WTC11 (cell line): ENCODE measurements at regions not wholly inside any gene's neighbourhood (a gene's known extent, or its start where the extent isn't known, plus 50 kb on each side); places are given as distances from the start of the nearest gene placed in this dataset.

ENCODE experiments used
- ATAC-seq: fragments of 200-7000 bp; cut with Tn5 transposase; 2 replicates; pipeline ENCODE4 v1.10.0; 2021; ENCODE audit warnings: mild to moderate bottlenecking, moderate library complexity
- CTCF ChIA-PET: fragments of 300-600 bp; sonication (Branson Sonifier 250); formaldehyde crosslinking; loops from one replicate; lab custom pipeline; 2021; ENCODE audit warnings: antibody characterized with exemption; lab: Charles Lee
- POLR2A ChIA-PET: fragments of 350-600 bp; sonication (Branson Sonifier 250); formaldehyde crosslinking; loops from one replicate; lab custom pipeline; 2021; ENCODE audit warnings: antibody characterized with exemption; lab: Charles Lee
- DNase-seq: peaks from one replicate; pipeline ENCODE4 v3.0.0; 2021; ENCODE audit warnings: low spot score
- H3K27ac Mint-ChIP-seq: 2 replicates; pipeline ENCODE4 v1.8.0; 2021; ENCODE audit warnings: mixed read lengths
- H3K27me3 Mint-ChIP-seq: 2 replicates; pipeline ENCODE4 v1.8.0; 2021; ENCODE audit warnings: low read depth, mild to moderate bottlenecking, moderate library complexity, mixed read lengths
- H3K36me3 Mint-ChIP-seq: 2 replicates; pipeline ENCODE4 v1.8.0; 2021; ENCODE audit warnings: mixed read lengths
- H3K4me1 Mint-ChIP-seq: 2 replicates; pipeline ENCODE4 v1.8.0; 2022; ENCODE audit warnings: mixed read lengths
- H3K4me3 Mint-ChIP-seq: 2 replicates; pipeline ENCODE4 v1.8.0; 2021; ENCODE audit warnings: mild to moderate bottlenecking, moderate library complexity, mixed read lengths
- H3K9me3 Mint-ChIP-seq: 2 replicates; pipeline ENCODE4 v1.8.0; 2021; ENCODE audit warnings: mixed read lengths
- AFF4 ChIP-seq: sonication (generic); formaldehyde crosslinking; IDR thresholded peaks from 2 replicates; pipeline ENCODE4 v1.8.1; 2023; ENCODE audit warnings: mild to moderate bottlenecking, missing genetic modification reagents, borderline replicate concordance
- ARID4B ChIP-seq: sonication (generic); formaldehyde crosslinking; IDR thresholded peaks from 2 replicates; pipeline ENCODE4 v1.8.0; 2023; ENCODE audit warnings: missing genetic modification reagents, mild to moderate bottlenecking, borderline replicate concordance
- ATF1 ChIP-seq: sonication (generic); formaldehyde crosslinking; IDR thresholded peaks from 2 replicates; pipeline ENCODE4 v1.8.1; 2023; ENCODE audit warnings: mild to moderate bottlenecking, moderate library complexity, missing genetic modification reagents
- E2F1 ChIP-seq: sonication (generic); formaldehyde crosslinking; IDR thresholded peaks from 2 replicates; pipeline ENCODE4 v1.8.0; 2022; ENCODE audit warnings: mild to moderate bottlenecking, missing genetic modification reagents
- E2F4 ChIP-seq: sonication (generic); formaldehyde crosslinking; IDR thresholded peaks from 2 replicates; pipeline ENCODE4 v1.8.1; 2022; ENCODE audit warnings: low read depth, mild to moderate bottlenecking, moderate library complexity, missing genetic modification reagents, borderline replicate concordance
- FOXK1 ChIP-seq: sonication (generic); formaldehyde crosslinking; IDR thresholded peaks from 2 replicates; pipeline ENCODE4 v1.8.0; 2022; ENCODE audit warnings: mild to moderate bottlenecking, moderate library complexity, missing genetic modification reagents
- FOXP1 ChIP-seq: sonication (generic); formaldehyde crosslinking; IDR thresholded peaks from 2 replicates; pipeline ENCODE4 v1.8.0; 2022; ENCODE audit warnings: missing genetic modification reagents, mild to moderate bottlenecking, moderate library complexity, borderline replicate concordance
- GRHL2 ChIP-seq: fragments of 250-450 bp; sonication (Bioruptor Pico); IDR thresholded peaks from 2 replicates; pipeline ENCODE4 v1.8.0; 2022; ENCODE audit warnings: mild to moderate bottlenecking, moderate library complexity; ENCODE audit not compliant: insufficient replicate concordance, severe bottlenecking
- IRF2 ChIP-seq: sonication (generic); formaldehyde crosslinking; IDR thresholded peaks from 2 replicates; pipeline ENCODE4 v1.8.0; 2022; ENCODE audit warnings: low read depth, missing genetic modification reagents, borderline replicate concordance
- JAZF1 ChIP-seq: fragments of 250-450 bp; sonication (Bioruptor Pico); IDR thresholded peaks from 2 replicates; pipeline ENCODE4 v1.9.0; 2021; ENCODE audit warnings: moderate library complexity, mild to moderate bottlenecking, inconsistent platforms
- NFATC4 ChIP-seq: fragments of 250-450 bp; sonication (Bioruptor Pico); IDR thresholded peaks from 2 replicates; pipeline ENCODE4 v1.9.0; 2021; ENCODE audit warnings: mild to moderate bottlenecking
- NR1H2 ChIP-seq: sonication (generic); formaldehyde crosslinking; IDR thresholded peaks from 2 replicates; pipeline ENCODE4 v1.9.0; 2021; ENCODE audit warnings: mild to moderate bottlenecking, moderate library complexity, missing genetic modification reagents
- ZBTB21 ChIP-seq: sonication (generic); formaldehyde crosslinking; IDR thresholded peaks from 2 replicates; pipeline ENCODE4 v1.8.1; 2023; ENCODE audit warnings: mild to moderate bottlenecking, missing genetic modification reagents, borderline replicate concordance
- ZBTB43 ChIP-seq: sonication (generic); formaldehyde crosslinking; IDR thresholded peaks from 2 replicates; pipeline ENCODE4 v1.8.1; 2023; ENCODE audit warnings: mild to moderate bottlenecking, missing genetic modification reagents
- ZNF219 ChIP-seq: sonication (generic); formaldehyde crosslinking; IDR thresholded peaks from 2 replicates; pipeline ENCODE4 v1.8.0; 2023; ENCODE audit warnings: missing genetic modification reagents, mild to moderate bottlenecking, borderline replicate concordance
- ZNF396 ChIP-seq: fragments of 250-450 bp; sonication (Bioruptor Pico); IDR thresholded peaks from 2 replicates; pipeline ENCODE4 v1.8.0; 2021; ENCODE audit warnings: mild to moderate bottlenecking, moderate library complexity, borderline replicate concordance
- ZNF425 ChIP-seq: fragments of 250-450 bp; sonication (Bioruptor Pico); conservative IDR thresholded peaks from 2 replicates; pipeline ENCODE4 v1.9.0; 2021; ENCODE audit warnings: mild to moderate bottlenecking

- Mint-ChIP-seq H3K9me3 (no peaks in the 10 kb centered on the region), H3K27me3 (no peaks in the 10 kb centered on the region; the same call in 1 of the 2 replicates), H3K36me3 (no peaks in the 10 kb centered on the region), H3K4me1 (no peaks in the 10 kb centered on the region), H3K4me3 (no peak overlapping the region), H3K27ac (no peak overlapping the region)
- ChIA-PET CTCF (interaction anchor here (0.9 to 1.3 kb wide), 2 partner anchors 53 to 112 kb away, joined by 3 to 4 read pairs; no protein-coding TSS in a partner anchor), POLR2A (no interaction called here)
- ATAC-seq (no peak), DNase-seq (no peak)
- TF ChIP-seq FOXK1 (CRISPR knock-in tag) (no peak), E2F4 (no peak), ZBTB21 (CRISPR knock-in tag) (no peak), JAZF1 (CRISPR knock-in tag) (no peak), ZBTB43 (CRISPR knock-in tag) (no peak), NFATC4 (CRISPR knock-in tag) (no peak)
These were observed 100.9 kb downstream of the RIPK4 start for GRCh38 chr21:41665766-41666595.

- ATAC-seq = no peak
- Mint-ChIP-seq H3K27me3 (no peaks in the 10 kb centered on the region), H3K4me1 (peaks cover 4% of the 10 kb centered on the region; the same call in 1 of the 2 replicates), H3K27ac (no peak overlapping the region), H3K36me3 (no peaks in the 10 kb centered on the region), H3K9me3 (no peaks in the 10 kb centered on the region), H3K4me3 (no peak overlapping the region)
- no peak for DNase-seq
- POLR2A ChIA-PET = no interaction called here
- CTCF ChIA-PET = interaction anchor here (0.9 to 2.1 kb wide), 2 partner anchors 52 to 113 kb away, joined by 3 to 6 read pairs; no protein-coding TSS in a partner anchor
- no peak for TF ChIP-seq AFF4 (CRISPR knock-in tag)
- TF ChIP-seq FOXP1 = no peak
- TF ChIP-seq GRHL2 (CRISPR knock-in tag) = no peak
- TF ChIP-seq ARID4B (CRISPR knock-in tag) = no peak
- no peak for TF ChIP-seq NR1H2 (CRISPR knock-in tag)
- TF ChIP-seq JAZF1 (CRISPR knock-in tag) = no peak
- TF ChIP-seq ZNF396 (CRISPR knock-in tag) = no peak
- no peak for TF ChIP-seq ZNF219 (CRISPR knock-in tag)
- TF ChIP-seq ATF1 (CRISPR knock-in tag) = no peak
- TF ChIP-seq E2F1 (CRISPR knock-in tag) = no peak
- TF ChIP-seq ZNF425 (CRISPR knock-in tag) = no peak
- TF ChIP-seq IRF2 (CRISPR knock-in tag) = no peak
These were observed 101.7 kb downstream of the RIPK4 start for GRCh38 chr21:41664881-41665765.
